PC-3 (cell line): ENCODE measurements at regions not wholly inside any gene's neighbourhood (a gene's known extent, or its start where the extent isn't known, plus 50 kb on each side); places are given as distances from the start of the nearest gene placed in this dataset.

Source experiments
- ATAC-seq: fragments of 200-7000 bp; cut with Tn5 transposase; 2 replicates; pipeline ENCODE4 v1.9.1; 2020; ENCODE audit warnings: mild to moderate bottlenecking, moderate library complexity
- BruUV-seq: library from RNA; stranded (reverse); fragments of 400-500 nt; replicated peaks from 2 replicates; lab custom pipeline; 2021; lab: Mats Ljungman, UMichigan
- CTCF ChIA-PET: fragments of 300-600 bp; sonication (Branson Sonifier 250); formaldehyde crosslinking; loops from one replicate; lab custom pipeline; 2022; ENCODE audit warnings: antibody characterized with exemption; lab: Charles Lee
- POLR2A ChIA-PET: fragments of 300-600 bp; sonication (Branson Sonifier 250); formaldehyde crosslinking; loops from one replicate; lab custom pipeline; 2022; ENCODE audit warnings: antibody characterized with exemption; ENCODE audit not compliant: unreplicated experiment; lab: Charles Lee
- DNase-seq: peaks from one replicate; pipeline ENCODE4 v3.0.0-alpha.2; 2015
- H2AFZ ChIP-seq: fragments of 300-600 bp; sonication (generic); 2 replicates; pipeline ENCODE4 v1.6.0; 2016; ENCODE audit warnings: antibody characterized with exemption, low read length
- H3F3A ChIP-seq: fragments of 300-600 bp; sonication (generic); one replicate; pipeline ENCODE4 v1.6.0; 2017; ENCODE audit warnings: antibody characterized with exemption, low read length, control low read depth, mild to moderate bottlenecking; ENCODE audit not compliant: unreplicated experiment
- H3K27ac ChIP-seq: fragments of 300-600 bp; sonication (generic); 2 replicates; pipeline ENCODE4 v1.5.1; 2016; ENCODE audit warnings: mild to moderate bottlenecking, low read length
- H3K27me3 ChIP-seq: fragments of 300-600 bp; sonication (generic); 2 replicates; pipeline ENCODE4 v1.6.1; 2016; ENCODE audit warnings: low read length, mixed read lengths
- H3K36me3 ChIP-seq: fragments of 300-600 bp; sonication (generic); 2 replicates; pipeline ENCODE4 v1.6.1; 2016; ENCODE audit warnings: low read depth, mixed run types, low read length, mixed read lengths
- H3K4me1 ChIP-seq: fragments of 300-600 bp; sonication (generic); 2 replicates; pipeline ENCODE4 v1.5.1; 2016; ENCODE audit warnings: low read length; ENCODE audit not compliant: insufficient read depth
- H3K4me2 ChIP-seq: fragments of 300-600 bp; sonication (generic); 2 replicates; pipeline ENCODE4 v1.6.0; 2016; ENCODE audit warnings: low read length
- H3K4me3 ChIP-seq: fragments of 300-600 bp; sonication (generic); 2 replicates; pipeline ENCODE4 v1.5.1; 2016; ENCODE audit warnings: mild to moderate bottlenecking, low read length, mixed read lengths
- H3K79me2 ChIP-seq: fragments of 300-600 bp; sonication (generic); 2 replicates; pipeline ENCODE4 v1.6.1; 2017; ENCODE audit warnings: low read length, mixed read lengths
- H3K9ac ChIP-seq: fragments of 300-600 bp; sonication (generic); 2 replicates; pipeline ENCODE4 v1.6.0; 2016; ENCODE audit warnings: mild to moderate bottlenecking, low read length
- H3K9me2 ChIP-seq: fragments of 300-600 bp; sonication (generic); replicated peaks from 2 replicates; pipeline ENCODE4 v1.6.1; 2016; ENCODE audit warnings: mixed run types, low read length, mixed read lengths
- H3K9me3 ChIP-seq: fragments of 300-600 bp; sonication (generic); 2 replicates; pipeline ENCODE4 v1.6.1; 2016; ENCODE audit warnings: low read length, mixed read lengths
- H4K20me1 ChIP-seq: fragments of 300-600 bp; sonication (generic); 2 replicates; pipeline ENCODE4 v1.6.1; 2016; ENCODE audit warnings: low read length, mixed read lengths
- EZH2 ChIP-seq: fragments of 300-600 bp; sonication (generic); IDR thresholded peaks from one replicate; pipeline ENCODE4 v1.6.1; 2017; ENCODE audit warnings: antibody characterized with exemption, mild to moderate bottlenecking, low read length; ENCODE audit not compliant: unreplicated experiment
- EZH2phosphoT487 ChIP-seq: fragments of 300-600 bp; sonication (generic); IDR thresholded peaks from 2 replicates; pipeline ENCODE4 v1.6.1; 2018; ENCODE audit warnings: mild to moderate bottlenecking, antibody characterized with exemption, low read length, borderline replicate concordance
- intact Hi-C: fragments of 100-400 bp; cut with micrococcal nuclease; formaldehyde crosslinking; loops from 2 replicates; pipeline ENCODE4 v1.9.0; 2023
- TF ChIP-seq, protein P1 (sequence below): fragments of 300-600 bp; sonication (generic); conservative IDR thresholded peaks from 2 replicates; pipeline ENCODE4 v1.5.1; 2017; ENCODE audit warnings: antibody characterized with exemption, low read depth, mild to moderate bottlenecking, low read length

DNA sequence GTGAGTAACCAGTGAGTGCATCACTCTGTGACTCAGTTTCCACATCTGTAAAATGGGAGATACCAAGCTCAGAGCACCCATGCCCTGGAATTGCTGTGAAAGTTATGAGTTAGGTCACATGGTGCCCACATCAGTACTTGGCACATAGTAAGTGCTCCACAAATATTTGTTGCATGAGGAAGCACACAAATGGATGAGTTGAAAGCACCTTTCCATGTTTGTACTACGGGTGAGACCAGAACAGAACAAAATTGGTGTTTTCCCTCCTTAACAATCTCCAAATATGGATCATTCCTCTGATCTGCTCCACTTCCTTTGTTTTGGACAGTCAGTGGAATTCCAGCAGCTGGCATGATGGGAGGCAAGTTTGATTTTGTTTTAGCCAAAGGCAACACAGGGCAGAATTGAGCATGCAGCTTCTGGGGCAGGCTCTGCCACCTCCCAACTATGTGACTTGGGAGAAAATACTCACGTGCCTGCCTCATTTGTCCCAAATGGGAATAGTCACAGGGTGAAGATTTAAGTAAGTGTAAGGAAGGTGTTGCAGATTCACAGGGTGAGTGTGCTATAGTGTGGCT, 503.7 kb upstream of the SULF2 start:
- DNase-seq (peak; percentile 25), ATAC-seq (no peak)
- Histone ChIP-seq H3K9ac (no peak overlapping the region), H3K9me2 (no peaks in the 10 kb centered on the region), H3K36me3 (no peaks in the 10 kb centered on the region), H3K4me2 (no peak overlapping the region), H3K27me3 (no peaks in the 10 kb centered on the region), H3K4me1 (peaks cover 32% of the 10 kb centered on the region), H2AFZ (no peak overlapping the region), H4K20me1 (no peaks in the 10 kb centered on the region), H3K4me3 (no peak overlapping the region), H3K79me2 (no peaks in the 10 kb centered on the region), H3K27ac (no peak overlapping the region), H3F3A (no peaks in the 10 kb centered on the region), H3K9me3 (no peaks in the 10 kb centered on the region)
- TF ChIP-seq EZH2phosphoT487 (no peak), EZH2 (no peak)
- TF ChIP-seq, protein P1, sequence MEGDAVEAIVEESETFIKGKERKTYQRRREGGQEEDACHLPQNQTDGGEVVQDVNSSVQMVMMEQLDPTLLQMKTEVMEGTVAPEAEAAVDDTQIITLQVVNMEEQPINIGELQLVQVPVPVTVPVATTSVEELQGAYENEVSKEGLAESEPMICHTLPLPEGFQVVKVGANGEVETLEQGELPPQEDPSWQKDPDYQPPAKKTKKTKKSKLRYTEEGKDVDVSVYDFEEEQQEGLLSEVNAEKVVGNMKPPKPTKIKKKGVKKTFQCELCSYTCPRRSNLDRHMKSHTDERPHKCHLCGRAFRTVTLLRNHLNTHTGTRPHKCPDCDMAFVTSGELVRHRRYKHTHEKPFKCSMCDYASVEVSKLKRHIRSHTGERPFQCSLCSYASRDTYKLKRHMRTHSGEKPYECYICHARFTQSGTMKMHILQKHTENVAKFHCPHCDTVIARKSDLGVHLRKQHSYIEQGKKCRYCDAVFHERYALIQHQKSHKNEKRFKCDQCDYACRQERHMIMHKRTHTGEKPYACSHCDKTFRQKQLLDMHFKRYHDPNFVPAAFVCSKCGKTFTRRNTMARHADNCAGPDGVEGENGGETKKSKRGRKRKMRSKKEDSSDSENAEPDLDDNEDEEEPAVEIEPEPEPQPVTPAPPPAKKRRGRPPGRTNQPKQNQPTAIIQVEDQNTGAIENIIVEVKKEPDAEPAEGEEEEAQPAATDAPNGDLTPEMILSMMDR, result no peak
- POLR2A ChIA-PET, result no interaction called here
- BruUV-seq, result no TSS peak
- CTCF ChIA-PET, result no interaction called here
- intact Hi-C loops, result no loop called here

DNA sequence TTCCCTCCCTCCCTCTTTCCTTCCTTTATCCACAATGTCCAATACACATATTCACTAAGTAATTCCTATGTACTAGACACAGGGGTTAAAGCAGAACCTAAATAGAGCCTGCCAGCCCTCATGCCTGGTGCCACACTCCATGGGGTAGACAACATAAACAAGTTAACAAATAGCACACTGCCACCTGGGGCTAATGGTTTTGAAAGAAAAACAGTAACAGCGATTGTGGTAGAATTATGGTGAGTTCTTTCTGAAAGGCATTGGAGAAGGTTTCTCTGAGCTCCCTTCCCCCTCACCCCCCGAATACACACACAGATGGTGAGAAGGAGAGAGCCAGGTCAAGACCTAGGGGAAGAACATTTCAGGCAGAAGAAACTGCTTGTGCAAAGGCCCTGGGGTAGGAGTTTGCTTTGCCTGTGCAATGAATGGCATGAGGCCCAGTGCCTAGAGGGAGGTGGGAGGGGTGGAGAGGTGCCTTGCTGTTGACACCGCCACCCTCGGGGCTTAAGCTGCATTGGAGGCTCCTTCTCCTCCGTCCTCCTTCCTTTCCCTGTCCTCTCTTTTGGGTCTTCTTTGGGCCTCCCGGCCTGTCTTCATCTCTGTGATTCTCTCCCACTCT, 502.4 kb upstream of the SULF2 start:
- no TSS peak for BruUV-seq
- H3K9ac ChIP-seq, result no peak overlapping the region
- intact Hi-C loops, result no loop called here
- H3K9me3 ChIP-seq, result no peaks in the 10 kb centered on the region
- H3K27me3 ChIP-seq, result no peaks in the 10 kb centered on the region
- no peaks in the 10 kb centered on the region for H3K79me2 ChIP-seq
- H3F3A ChIP-seq, result no peaks in the 10 kb centered on the region
- ChIA-PET POLR2A (no interaction called here), CTCF (no interaction called here)
- H2AFZ ChIP-seq, result no peak overlapping the region
- H3K36me3 ChIP-seq, result no peaks in the 10 kb centered on the region
- H3K4me3 ChIP-seq, result no peak overlapping the region
- no peak for ATAC-seq
- H3K9me2 ChIP-seq, result no peaks in the 10 kb centered on the region
- peaks cover 24% of the 10 kb centered on the region for H3K4me1 ChIP-seq
- H3K4me2 ChIP-seq, result no peak overlapping the region
- TF ChIP-seq EZH2phosphoT487 (no peak), EZH2 (no peak)
- TF ChIP-seq, protein P1, result no peak
- no peak overlapping the region for H3K27ac ChIP-seq
- DNase-seq, result no peak
- H4K20me1 ChIP-seq, result no peaks in the 10 kb centered on the region

DNA sequence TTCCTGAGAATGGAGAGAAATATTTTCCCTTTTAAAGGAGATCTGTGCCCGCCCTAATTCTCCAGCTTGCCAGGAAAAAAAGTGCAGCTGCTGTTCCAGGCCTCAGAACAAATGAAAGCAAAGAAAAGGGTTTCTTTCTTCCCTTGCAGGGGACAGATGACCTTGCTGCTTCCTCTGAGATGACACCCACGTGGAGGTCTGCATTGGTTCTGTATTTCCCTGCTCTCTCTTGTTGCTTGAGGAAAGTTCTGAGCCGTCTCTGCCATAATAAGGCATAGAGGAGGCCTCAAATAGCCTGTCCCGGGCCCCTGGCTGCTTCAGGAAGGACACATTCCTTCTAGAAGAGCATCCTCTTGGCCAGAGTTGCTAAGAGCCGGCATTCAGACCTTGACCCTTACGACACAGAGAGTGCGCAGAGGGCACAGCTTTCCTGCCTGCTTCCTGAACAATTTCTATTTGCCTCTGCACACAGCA, 501.8 kb upstream of the SULF2 start:
- Histone ChIP-seq H3K36me3 (no peaks in the 10 kb centered on the region), H3K9me3 (no peaks in the 10 kb centered on the region), H3F3A (no peaks in the 10 kb centered on the region), H3K27me3 (no peaks in the 10 kb centered on the region), H4K20me1 (no peaks in the 10 kb centered on the region), H3K4me2 (no peak overlapping the region), H3K4me1 (peaks cover 23% of the 10 kb centered on the region), H3K79me2 (no peaks in the 10 kb centered on the region), H3K27ac (no peak overlapping the region), H3K9ac (no peak overlapping the region), H2AFZ (no peak overlapping the region), H3K9me2 (no peaks in the 10 kb centered on the region), H3K4me3 (no peak overlapping the region)
- TF ChIP-seq EZH2 (no peak), EZH2phosphoT487 (no peak)
- TF ChIP-seq, protein P1, result no peak
- DNase-seq, result no peak
- ATAC-seq, result no peak
- ChIA-PET CTCF (no interaction called here), POLR2A (no interaction called here)
- intact Hi-C loops, result no loop called here
- BruUV-seq, result no TSS peak
